Mucosa of descending colon (tissue), 3 donors: ENCODE measurements at regions not wholly inside any gene's neighbourhood (a gene's known extent, or its start where the extent isn't known, plus 50 kb on each side); places are given as distances from the start of the nearest gene placed in this dataset.

Experiments
- ATAC-seq: fragments of 200-7000 bp; cut with Tn5 transposase; one replicate; pipeline ENCODE4 v1.9.1; 2020; ENCODE audit warnings: mild to moderate bottlenecking, moderate library complexity
- DNase-seq, 3 donors: peaks; one replicate each; pipeline ENCODE4 v3.0.0-alpha.2; 2020
- H3K36me3 ChIP-seq: fragments of 200-600 bp; one replicate; pipeline ENCODE4 v1.8.0; 2021; ENCODE audit warnings: low read depth, mild to moderate bottlenecking
- H3K4me1 ChIP-seq: fragments of 200-600 bp; one replicate; pipeline ENCODE4 v1.8.0; 2021; ENCODE audit warnings: low read depth, mild to moderate bottlenecking
- H3K4me3 ChIP-seq: fragments of 200-600 bp; one replicate; pipeline ENCODE4 v1.8.0; 2021; ENCODE audit warnings: mild to moderate bottlenecking
- H3K9me3 ChIP-seq: fragments of 200-600 bp; one replicate; pipeline ENCODE4 v1.8.0; 2021; ENCODE audit warnings: mild to moderate bottlenecking
- intact Hi-C, 2 donors: fragments of 100-400 bp; cut with DNase I in 1 of 2; cut with micrococcal nuclease in 1 of 2; formaldehyde crosslinking; loops; one replicate each; pipeline versions ENCODE4 v1.11.0 to v1.11.1; 2022; cut with DNase I, micrococcal nuclease
- TF ChIP-seq, protein P1 (sequence below): fragments of 200-600 bp; IDR thresholded peaks from one replicate; pipeline ENCODE4 v1.8.0; 2022; ENCODE audit warnings: antibody characterized with exemption, mild to moderate bottlenecking
- donor health status: DM: no; HTN: no; CAD: no; lungs with moderate emphysema.
- donor health status: DM: no; HTN: no; CAD: no.
- donor health status: DM: no; HTN: yes; CAD: no.

DNA sequence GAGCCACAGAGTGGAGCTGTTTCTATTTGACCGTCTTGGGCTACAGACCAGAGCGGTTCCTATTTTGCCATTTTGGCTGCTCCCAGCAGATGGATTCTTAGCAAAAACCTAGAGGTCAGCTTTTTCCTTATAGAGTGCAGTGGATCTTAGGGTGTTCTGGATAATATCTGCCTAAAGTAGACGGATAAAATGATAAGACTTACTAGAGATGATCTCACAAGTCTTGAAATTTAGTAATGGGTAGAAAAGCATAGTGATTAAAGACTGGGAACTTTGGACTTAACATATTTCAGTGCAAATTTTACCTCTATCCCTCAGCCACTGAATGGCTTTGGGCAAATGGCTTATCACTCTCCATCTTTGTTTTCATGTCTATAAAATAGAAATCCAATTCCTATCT lies 439.8 kb downstream of the ADGRL2 start:
- H3K36me3 ChIP-seq = no peaks in the 10 kb centered on the region
- TF ChIP-seq, protein P1, sequence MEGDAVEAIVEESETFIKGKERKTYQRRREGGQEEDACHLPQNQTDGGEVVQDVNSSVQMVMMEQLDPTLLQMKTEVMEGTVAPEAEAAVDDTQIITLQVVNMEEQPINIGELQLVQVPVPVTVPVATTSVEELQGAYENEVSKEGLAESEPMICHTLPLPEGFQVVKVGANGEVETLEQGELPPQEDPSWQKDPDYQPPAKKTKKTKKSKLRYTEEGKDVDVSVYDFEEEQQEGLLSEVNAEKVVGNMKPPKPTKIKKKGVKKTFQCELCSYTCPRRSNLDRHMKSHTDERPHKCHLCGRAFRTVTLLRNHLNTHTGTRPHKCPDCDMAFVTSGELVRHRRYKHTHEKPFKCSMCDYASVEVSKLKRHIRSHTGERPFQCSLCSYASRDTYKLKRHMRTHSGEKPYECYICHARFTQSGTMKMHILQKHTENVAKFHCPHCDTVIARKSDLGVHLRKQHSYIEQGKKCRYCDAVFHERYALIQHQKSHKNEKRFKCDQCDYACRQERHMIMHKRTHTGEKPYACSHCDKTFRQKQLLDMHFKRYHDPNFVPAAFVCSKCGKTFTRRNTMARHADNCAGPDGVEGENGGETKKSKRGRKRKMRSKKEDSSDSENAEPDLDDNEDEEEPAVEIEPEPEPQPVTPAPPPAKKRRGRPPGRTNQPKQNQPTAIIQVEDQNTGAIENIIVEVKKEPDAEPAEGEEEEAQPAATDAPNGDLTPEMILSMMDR = no peak
- H3K9me3 ChIP-seq = no peaks in the 10 kb centered on the region
- H3K4me3 ChIP-seq = no peak overlapping the region
- DNase-seq (no peak), ATAC-seq (no peak)
- H3K4me1 ChIP-seq = no peaks in the 10 kb centered on the region
- intact Hi-C loops = no loop called here

DNA sequence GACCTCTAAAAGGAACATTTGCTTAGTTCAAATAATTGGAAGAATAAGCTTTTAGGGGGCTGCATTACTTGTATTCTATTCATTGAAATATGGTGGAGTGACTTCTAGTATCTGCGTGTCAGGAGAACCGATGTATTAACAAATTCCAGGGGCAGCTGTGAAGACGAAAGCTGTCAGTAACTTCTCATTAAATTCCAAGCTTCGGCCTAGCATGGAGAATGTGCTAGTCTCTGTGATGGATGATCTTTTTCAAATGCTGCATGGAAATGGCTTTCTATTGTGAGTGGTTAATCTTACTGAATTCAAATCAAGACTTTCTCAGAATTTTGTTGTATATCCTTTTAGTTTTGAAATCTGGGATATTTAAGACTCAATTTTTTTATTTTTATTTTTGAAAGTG lies 429.9 kb downstream of the ADGRL2 start:
- no peaks in the 10 kb centered on the region for H3K36me3 ChIP-seq
- no peak overlapping the region for H3K4me3 ChIP-seq
- DNase-seq (no peak), ATAC-seq (no peak)
- no peaks in the 10 kb centered on the region for H3K4me1 ChIP-seq
- intact Hi-C loops = no loop called here
- TF ChIP-seq, protein P1 = no peak
- H3K9me3 ChIP-seq = no peaks in the 10 kb centered on the region

DNA sequence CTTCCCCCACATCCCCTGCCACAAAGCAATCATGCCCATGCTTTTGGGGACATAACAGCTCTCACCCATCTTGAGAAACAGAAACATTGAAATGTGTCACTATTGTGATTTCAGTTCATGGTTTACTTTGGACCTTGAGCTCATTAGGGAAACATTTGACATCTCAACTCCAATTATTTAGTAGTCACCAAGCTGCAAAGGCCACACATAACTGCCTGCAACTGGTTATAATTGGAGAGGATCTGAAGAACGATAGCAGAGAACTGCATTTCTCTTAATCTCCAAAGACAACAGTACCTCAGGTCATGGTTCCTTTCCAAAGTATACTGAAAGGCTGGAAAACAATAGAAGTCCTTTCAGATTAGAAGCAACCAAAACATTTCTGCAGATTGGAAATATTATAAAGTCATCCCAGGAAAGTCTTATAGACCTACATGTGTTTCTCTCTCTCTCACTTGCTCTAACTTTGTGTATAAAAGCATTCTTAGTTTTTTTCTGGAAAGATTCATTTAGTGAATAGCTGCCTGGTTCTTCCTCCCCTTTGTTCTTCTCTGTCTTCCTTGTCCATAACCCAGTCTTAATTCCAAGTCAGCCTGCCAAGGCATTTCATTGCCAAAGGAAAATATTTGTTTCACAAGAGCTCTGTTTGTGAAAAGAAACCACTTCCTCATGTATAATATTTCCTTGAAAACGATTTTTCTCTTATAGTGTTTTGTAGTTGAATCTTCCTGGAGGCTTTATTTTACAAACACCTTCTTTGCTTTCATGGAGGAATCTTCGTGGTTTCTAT lies 426.8 kb downstream of the ADGRL2 start:
- ATAC-seq (no peak), DNase-seq (peak in 1 of 3 donors; percentile 18)
- TF ChIP-seq, protein P1 = no peak
- H3K4me1 ChIP-seq = no peaks in the 10 kb centered on the region
- no peaks in the 10 kb centered on the region for H3K36me3 ChIP-seq
- H3K9me3 ChIP-seq = no peaks in the 10 kb centered on the region
- no peak overlapping the region for H3K4me3 ChIP-seq
- intact Hi-C loops = no loop called here

DNA sequence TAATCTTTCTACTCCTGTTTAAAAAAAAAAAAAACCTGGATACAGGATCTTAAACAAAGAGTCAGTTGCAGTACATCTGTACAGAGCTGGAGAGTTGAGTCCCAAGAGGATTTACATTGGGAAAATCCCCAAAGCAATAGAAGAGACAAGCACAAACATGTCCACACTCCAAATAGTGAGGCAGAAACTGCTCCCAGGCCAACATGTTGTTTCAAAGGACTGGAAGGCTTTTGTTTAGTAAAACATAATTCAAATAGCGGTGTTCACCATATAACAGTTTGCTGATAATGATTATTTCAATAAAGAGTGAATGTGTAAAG lies 425.4 kb downstream of the ADGRL2 start:
- Histone ChIP-seq H3K4me3 (no peak overlapping the region), H3K9me3 (no peaks in the 10 kb centered on the region), H3K4me1 (no peaks in the 10 kb centered on the region), H3K36me3 (no peaks in the 10 kb centered on the region)
- no peak for DNase-seq
- no peak for ATAC-seq
- intact Hi-C loops = no loop called here
- TF ChIP-seq, protein P1 = no peak

DNA sequence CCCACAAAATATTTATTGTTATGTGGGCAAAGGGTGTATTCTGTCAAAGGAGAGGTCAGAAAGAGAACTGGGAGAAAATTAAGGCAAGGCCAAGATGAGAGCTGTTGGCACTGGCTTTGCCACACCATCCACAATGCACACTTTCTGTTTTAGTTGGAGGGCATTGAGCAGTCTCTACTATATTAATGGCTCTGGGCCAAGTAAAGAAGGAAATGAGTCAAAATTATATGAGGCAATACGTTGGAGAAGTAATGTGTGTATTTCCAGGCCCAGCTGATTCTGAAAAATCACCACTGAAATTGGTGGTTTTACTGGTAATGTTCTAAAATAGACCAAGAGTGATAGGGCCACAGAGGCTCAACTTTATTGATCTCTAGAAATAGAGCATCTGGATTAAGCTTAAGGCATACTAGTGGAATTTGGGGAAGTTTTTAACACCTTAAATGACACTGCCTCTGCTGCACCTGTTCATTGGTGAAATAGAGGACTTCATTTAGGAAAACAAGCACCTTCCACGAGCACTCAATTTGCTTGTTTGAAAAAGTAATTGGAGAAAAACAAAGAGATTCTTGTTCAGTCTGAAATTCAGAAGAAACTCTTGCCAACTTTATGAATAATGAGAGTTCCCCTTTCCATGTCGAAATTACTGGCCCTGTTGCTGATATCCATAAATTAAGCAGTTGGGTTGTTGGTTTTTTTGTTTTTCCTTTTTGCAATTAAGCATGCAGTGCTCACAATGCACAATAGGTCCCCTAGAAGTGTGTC lies 424.9 kb downstream of the ADGRL2 start:
- Histone ChIP-seq H3K36me3 (no peaks in the 10 kb centered on the region), H3K4me1 (no peaks in the 10 kb centered on the region), H3K9me3 (no peaks in the 10 kb centered on the region), H3K4me3 (no peak overlapping the region)
- intact Hi-C loops = no loop called here
- peak; percentile 90 for ATAC-seq
- DNase-seq = no peak
- TF ChIP-seq, protein P1 = no peak
